M059J (cell line): ENCODE measurements at regions not wholly inside any gene's neighbourhood (a gene's known extent, or its start where the extent isn't known, plus 50 kb on each side); places are given as distances from the start of the nearest gene placed in this dataset.

ENCODE experiments used
- DNase-seq: peaks from one replicate; pipeline ENCODE4 v3.0.0-alpha.2; 2012; ENCODE audit warnings: low read depth

DNA sequence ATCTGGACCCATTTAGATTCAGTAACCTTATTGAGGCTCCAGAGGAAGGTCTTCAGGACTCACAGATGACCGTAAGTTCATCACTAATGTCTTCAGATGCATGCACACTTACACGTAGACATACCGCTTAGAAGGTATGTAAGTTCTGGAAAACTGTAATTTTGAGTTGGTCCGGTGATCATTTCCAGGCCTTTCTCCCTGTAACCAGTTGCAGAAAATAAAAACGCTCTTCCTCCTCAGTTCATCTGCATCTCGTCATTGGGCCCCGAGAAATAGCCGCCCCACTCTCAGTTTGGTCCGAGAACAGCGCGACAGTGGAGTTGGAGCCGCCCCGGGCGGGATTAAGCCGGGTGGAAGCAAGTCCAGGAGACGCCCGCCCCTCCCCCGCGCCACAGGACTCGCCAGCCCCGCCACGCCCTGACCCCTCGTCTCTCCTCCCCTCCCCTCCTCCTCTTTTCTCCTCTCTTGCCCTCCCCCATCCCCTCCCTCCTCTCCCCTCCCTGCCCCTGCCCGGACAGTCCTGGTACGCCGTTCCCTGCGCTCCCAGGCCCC lies 83.7 kb downstream of the TNFAIP2 start:
- DNase-seq: no peak

- DNase-seq: no peak
Observed at GRCh38 chr14:103207388-103208072, 84.3 kb downstream of the TNFAIP2 start.

- no peak for DNase-seq
Observed at GRCh38 chr14:103209054-103209453, 85.8 kb downstream of the TNFAIP2 start.

DNA sequence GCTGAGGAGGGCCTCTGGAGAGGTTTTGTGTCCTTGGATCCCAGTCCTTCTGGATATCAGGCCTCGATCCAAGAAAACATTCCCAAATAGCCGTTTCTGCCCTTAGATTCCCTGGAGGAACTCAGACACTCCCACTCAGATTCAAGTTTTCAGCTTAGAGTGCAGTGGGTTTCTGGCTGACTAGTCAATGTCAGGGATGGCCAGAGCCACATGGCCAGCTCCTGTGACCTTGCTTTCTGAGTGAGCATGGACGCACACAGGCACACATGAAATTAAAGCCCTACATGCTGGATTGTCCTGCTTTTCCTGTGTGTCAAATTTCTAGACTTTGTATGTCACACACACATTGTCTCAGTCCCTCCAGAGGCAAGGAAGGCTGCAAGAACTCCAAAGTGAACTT lies 86.2 kb downstream of the TNFAIP2 start:
- no peak for DNase-seq

GRCh38 chr14:103213331-103213730 lies 90.1 kb downstream of the TNFAIP2 start:
- no peak for DNase-seq

DNA sequence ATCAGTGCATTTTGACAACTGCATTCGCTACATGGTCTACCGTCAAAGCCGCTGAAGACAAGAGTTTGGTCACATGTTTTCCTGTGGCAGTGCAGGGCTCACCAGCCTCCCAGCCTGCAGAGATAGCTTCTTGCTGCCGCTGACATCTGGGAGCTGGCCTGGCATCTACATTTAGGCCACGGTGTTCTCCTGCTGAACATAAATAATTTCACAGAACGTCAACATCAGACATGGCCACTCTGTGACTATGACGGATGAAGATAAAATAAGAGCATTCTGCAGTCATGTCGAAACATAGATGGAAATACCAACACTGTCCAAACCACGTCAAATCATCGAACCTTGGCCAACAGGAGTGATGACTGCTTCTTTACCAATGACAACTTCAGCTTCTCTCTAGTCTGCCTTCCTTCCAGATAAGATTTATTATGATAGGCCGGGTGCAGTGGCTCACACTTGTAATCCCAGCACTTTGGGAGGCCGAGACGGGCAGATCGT lies 91.2 kb downstream of the TNFAIP2 start:
- no peak for DNase-seq

DNA sequence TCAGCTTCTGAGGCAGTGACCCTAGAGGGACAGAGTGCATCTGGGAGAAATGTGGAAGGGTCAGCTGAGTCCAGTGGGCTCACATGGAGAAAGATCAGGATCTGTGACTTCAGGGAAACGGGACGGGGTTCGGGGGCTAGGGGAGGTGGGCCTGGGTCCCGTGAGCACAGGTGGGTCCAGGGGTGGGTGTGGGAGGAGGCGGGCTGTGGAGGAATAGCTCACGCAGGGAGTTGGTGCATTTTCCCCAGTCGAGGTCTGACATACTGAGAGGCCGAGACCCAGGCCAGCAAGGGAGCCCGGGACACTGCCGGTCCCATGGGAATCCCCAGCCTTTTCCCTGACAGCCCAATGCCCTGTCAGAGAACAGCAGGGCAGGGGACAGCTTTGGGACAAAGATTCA lies 93.1 kb downstream of the TNFAIP2 start:
- no peak for DNase-seq

DNA sequence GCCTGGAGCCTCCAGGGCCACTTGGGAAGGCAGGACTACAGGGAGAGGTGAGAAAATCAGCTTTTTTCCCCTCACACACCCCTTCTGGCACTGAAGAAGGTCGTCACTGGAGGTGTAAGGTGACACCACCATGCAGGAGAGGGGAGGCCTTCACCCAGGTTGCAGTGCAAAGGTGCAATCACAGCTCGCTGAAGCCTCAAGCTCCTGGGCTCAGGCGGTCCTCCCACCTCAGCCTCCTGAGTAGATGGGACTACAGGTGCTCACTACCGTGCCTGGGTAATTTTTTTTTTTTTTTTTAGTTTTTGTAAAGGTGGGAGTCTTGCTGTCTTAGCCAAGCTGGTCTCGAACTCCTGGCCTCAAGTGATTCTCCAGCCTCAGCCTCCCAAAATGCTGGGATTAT lies 93.6 kb downstream of the TNFAIP2 start:
- no peak for DNase-seq

GRCh38 chr14:103217538-103217937 lies 94.3 kb downstream of the TNFAIP2 start:
- no peak for DNase-seq

GRCh38 chr14:103220134-103220981 lies 97.1 kb downstream of the TNFAIP2 start:
- DNase-seq: no peak

DNA sequence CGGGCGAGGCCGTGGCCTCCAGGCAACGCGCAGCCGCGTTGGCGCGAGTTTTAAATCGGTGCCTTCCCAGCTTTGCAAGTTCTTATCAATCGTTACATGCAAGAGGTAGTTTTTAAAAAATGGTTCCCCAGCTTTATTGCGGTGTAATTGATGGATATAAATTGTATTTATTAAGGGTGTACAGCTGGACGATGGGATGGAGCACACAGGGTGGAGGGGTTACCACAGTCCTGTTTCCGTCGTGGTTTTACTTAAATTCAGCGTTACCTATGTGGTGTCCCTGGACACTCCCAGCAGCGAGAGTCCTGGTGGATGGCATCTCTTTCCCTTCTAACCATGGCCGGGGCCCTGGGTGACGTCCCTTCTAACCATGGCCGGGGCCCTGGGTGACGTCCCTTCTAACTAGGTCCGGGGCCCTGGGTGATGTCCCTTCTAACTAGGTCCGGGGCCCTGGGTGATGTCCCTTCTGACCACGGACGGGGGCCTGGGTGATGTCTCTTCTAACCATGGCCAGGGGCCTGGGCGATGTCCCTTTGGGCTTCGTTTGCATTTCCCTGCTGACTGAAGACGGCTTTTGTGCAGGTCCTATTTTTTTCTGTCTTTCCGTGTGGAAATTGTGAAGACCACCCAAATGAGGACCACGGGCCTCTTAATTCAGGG lies 97.9 kb downstream of the TNFAIP2 start:
- no peak for DNase-seq

DNA sequence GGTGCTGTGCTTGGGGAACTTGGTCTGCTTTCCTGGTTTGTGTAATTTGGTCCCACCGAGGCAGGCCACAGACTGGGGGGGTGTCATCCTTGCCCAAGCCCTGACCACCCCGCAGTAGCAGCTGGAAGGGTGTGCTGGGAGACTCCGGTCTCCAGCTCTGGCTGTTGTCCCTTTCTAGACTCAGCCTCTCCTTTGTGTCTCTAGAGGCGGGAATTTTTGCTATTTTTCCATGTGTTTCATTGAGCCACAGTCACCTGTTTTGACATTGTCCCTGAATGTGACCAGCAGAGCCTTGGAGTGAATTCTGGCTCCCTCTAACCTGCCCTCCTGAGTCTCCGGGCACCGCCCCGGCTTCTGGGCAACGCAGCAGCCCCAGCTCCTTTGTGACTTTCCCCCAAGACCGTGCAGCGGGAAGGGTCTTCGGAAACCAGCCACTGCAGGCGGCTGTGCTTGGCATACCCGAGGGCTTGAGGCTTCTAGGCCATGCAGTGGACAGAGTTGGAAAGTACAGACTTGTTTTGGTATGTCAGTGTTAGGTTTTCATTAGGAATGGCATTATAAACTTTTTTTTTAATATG lies 98.6 kb downstream of the TNFAIP2 start:
- no peak for DNase-seq

DNA sequence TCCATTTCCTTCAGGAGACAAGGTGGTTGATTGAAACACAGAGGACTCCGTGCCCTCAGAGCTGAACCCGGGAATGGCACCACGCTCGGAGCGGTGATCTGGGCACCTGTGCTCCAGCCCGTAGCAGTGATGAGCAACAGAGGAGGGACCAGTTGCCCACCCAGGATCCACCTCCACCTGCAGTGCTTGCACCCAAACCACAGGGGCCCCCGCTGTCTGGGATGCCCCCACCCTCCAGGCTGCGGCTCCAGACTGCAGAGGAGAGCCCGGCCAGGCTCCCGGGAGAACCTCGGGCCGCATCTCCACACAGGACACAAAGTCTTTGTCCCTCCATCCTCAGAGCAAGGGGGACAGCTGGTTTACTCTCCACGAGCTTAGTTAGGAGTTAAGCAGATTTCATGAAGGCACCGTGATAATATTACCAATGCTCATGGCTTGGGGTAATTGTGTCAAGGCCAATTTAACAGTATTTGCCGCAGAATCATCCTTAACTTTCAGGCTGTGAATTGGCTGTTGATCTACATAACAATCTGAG lies 100.6 kb downstream of the TNFAIP2 start:
- DNase-seq: no peak

GRCh38 chr14:103225062-103225461 lies 101.8 kb downstream of the TNFAIP2 start:
- DNase-seq: no peak

DNA sequence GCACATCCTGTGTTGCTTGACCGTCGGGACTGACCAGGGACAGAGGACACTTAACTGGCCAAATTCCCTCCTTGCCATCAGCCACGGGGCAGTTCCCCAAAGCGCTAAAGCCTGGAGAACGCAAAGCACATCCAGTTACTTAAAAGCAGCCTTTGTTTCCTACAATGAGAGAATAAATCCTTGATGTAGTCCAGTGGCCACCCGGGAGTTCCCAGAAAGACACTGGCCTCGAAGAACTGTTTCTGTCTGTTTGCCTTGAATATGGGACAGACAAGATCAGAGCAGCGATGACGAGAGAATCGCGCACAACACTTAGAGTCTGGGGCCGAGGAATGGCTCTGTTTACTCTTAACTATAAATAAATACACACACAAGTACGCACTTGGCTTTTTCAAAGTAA lies 102.2 kb downstream of the TNFAIP2 start:
- DNase-seq: no peak

DNA sequence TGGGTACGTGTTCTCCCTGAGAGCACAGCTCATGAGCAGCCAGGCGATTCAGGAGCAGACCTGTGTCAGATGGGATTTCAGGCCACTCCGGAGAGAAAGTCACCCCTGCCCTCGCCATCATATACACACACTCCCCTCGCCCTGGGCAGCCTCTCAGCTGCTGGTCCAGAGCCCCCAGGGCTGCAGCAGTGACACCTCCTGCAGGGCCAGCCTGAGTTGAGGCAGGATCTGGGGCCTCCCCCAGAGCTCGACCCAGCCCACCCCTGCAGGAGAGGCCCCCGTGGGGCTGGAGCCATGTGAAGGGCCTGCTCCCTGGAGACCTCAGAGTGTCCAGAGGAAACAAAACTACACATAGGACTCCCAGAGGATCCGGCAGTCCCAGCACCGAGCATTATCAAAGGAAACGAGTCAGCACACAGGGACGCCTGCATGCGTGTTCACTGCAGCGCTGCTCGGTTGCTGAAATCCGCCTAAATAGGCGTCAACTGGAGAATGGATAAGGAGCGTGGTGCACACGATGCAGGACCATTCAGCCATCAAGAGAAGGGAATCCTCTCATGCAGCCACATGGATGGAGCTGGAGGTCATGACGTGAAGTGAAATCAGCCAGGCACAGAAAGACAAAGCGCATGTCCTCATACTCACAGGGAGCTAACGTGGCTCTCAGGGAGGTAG lies 104.0 kb downstream of the TNFAIP2 start:
- DNase-seq: no peak

DNA sequence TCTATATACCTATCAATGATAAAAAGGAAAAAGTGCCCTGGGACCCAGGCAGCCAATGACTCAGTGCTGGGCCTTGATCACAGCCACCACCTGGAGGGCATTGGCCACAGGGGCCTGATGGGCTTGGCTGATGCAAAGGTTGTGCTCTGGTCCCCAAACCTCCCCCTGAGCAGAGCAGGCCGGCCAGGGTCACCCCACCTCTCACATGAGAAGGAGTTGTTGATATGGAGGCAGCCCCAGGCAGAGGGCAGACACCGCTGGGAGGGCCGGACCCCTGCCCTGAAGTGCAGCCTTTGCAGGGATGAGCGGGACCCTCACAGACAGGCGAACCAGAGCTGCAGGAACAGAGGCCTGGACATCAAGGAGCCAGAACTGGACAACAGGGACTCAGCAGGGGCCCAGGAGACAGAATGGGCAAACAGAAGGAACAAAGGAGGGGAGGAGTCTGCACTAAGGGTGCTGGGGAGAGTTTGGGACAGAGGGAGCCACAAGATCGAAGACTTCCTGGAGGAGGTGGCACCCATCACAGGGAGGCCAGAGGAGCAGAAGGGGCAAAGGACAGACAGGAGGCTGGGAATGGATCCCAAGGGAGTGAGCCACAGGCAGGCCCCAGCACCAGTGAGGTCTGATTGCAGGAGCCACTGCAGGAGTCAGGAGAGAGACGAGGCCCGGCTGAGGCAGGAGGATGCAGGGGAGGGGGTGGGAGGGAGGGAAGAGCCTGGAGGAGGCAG lies 105.0 kb downstream of the TNFAIP2 start:
- DNase-seq: no peak

GRCh38 chr14:103228866-103229265 lies 105.2 kb upstream of the EIF5 start:
- no peak for DNase-seq

- DNase-seq: no peak
Observed at GRCh38 chr14:103230021-103230420, 104.0 kb upstream of the EIF5 start.

- no peak for DNase-seq
Observed at GRCh38 chr14:103230658-103231334, 103.2 kb upstream of the EIF5 start.
